GM12891 (cell line): ENCODE measurements at regions not wholly inside any gene's neighbourhood (a gene's known extent, or its start where the extent isn't known, plus 50 kb on each side); places are given as distances from the start of the nearest gene placed in this dataset.
A peak's percentile ranks its signal among the peaks of the same experiment; 100 is the strongest.

ENCODE experiments used
- DNase-seq: peaks from one replicate; pipeline ENCODE4 v3.0.0; 2011; ENCODE audit warnings: low spot score; ENCODE audit not compliant: insufficient read length
- FAIRE-seq: peaks from 2 replicates; lab custom pipeline; 2011; peaks lifted over from hg19 to GRCh38; lab: Jason Lieb, UNC
- PAX5 ChIP-seq: IDR thresholded peaks from 2 replicates; pipeline ENCODE4 v1.6.1; 2011; ENCODE audit warnings: low read length, moderate library complexity, mild to moderate bottlenecking; ENCODE audit not compliant: insufficient read depth, severe bottlenecking
- POLR2A ChIP-seq: IDR thresholded peaks from 2 replicates; pipeline ENCODE4 v1.6.1; 2011; ENCODE audit warnings: low read depth, low read length, control low read depth
- POLR2AphosphoS5 ChIP-seq: IDR thresholded peaks from 2 replicates; pipeline ENCODE4 v1.6.1; 2011; ENCODE audit warnings: low read depth, low read length, control low read depth
- POU2F2 ChIP-seq: IDR thresholded peaks from 2 replicates; pipeline ENCODE4 v1.6.1; 2011; ENCODE audit warnings: low read depth, mild to moderate bottlenecking, control low read depth, low read length, moderate library complexity
- SPI1 ChIP-seq: IDR thresholded peaks from 2 replicates; pipeline ENCODE4 v1.6.1; 2011; ENCODE audit warnings: low read depth, low read length, control low read depth
- TAF1 ChIP-seq: IDR thresholded peaks from 2 replicates; pipeline ENCODE4 v1.6.1; 2011; ENCODE audit warnings: low read depth, low read length, control low read depth

DNA sequence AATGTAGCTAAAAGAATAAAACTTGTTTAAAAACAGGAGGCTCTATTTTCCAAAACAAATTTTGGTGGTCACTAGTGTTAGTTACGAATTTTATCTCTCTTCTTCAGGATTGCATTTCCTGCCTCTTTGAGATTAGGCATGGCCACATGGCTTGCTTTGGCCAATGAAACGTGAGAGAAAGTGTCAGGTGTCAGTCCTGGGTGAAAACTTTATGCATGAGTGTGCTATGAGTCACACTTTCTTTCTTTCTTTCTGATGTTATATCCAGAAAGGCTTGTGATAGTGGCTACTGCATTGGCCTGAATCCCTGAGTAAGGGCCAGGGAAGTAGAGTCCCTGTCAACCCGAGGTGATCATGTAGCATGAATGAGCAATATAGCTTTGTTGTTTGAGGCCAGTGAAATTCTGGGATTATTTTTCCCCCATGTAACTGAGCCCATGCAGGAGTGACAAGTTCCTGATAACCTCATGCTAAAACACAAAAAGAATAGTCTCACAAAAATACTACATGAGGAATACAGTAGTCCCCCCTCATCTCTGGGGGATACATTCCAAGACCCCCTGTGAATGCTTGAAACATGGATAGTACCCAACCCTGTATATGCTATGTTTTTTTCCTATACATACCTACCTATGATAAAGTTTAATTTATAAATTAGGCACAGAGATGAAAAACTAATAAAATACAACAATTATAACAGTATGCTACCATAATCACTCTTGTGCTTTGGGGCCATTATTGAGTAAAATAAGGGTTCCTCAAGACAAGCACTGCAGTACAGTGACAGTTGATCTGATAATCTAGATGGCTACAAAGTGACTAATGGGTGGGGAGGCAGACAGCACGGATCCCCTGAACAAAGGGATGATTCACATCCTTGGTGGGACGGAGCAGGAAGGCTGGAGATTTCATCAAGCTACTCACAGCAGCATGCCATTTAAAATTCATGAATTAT is 109.5 kb downstream of the CDC42EP3 start:
- DNase-seq (no peak), FAIRE-seq (peak; percentile 68)
- TF ChIP-seq POU2F2 (peak; percentile 69; the same call in 1 of the 2 replicates), SPI1 (no peak), TAF1 (no peak), POLR2AphosphoS5 (no peak), POLR2A (no peak), PAX5 (no peak)

GRCh38 chr2:37563375-37564015 is 107.9 kb downstream of the CDC42EP3 start:
- FAIRE-seq, result no peak
- TF ChIP-seq POLR2AphosphoS5, result no peak
- no peak for TF ChIP-seq POU2F2
- TF ChIP-seq SPI1, result no peak
- TF ChIP-seq PAX5, result no peak
- TF ChIP-seq POLR2A, result no peak
- TF ChIP-seq TAF1, result no peak
- DNase-seq, result no peak

DNA sequence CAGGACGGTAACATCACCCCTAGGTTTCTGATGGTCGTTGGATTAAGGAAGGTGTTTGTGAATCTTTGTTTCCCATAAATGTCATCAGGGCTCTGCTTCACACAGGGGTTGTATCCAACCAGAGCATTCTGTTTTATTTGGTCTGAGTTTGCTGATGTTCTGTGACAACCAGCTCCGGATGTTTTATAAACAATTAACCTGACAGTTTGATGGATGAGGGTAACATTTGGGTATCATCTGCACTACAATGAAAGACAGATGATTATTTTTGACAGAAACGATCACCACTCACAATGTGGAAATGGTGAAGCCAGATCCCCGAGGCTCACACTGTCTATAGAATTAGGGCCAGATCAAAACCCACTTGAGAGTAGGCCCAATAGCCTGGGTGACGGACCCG is 107.1 kb downstream of the CDC42EP3 start:
- no peak for FAIRE-seq
- DNase-seq, result no peak
- TF ChIP-seq SPI1 (no peak), PAX5 (no peak)

DNA sequence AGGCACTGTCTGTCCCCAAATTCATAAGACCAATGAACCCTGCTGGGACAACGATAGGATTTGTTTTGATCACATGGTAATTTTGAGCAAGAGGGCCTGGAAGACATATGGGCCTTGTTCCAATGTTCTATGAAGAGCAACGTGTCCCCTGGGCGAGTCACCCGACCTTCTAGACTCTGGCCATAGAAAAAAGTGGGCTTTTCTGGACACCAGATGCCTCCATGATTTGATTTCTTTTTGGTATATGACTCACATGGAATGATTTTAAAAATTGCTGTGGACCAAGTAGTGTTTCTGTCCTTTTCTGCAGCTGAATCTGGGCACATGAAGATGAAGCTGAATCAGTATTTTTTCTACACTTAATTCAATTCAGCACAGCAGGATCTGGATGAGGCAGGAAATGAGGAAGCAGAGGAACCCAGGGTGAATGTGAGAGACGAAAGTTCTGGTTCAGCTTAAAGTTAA is 104.9 kb downstream of the CDC42EP3 start:
- TF ChIP-seq POLR2AphosphoS5 (no peak), TAF1 (no peak), POLR2A (no peak), PAX5 (no peak), POU2F2 (no peak)
- no peak for DNase-seq
- FAIRE-seq, result no peak

GRCh38 chr2:37568565-37568964 is 102.9 kb downstream of the CDC42EP3 start:
- no peak for TF ChIP-seq PAX5
- TF ChIP-seq POLR2A, result no peak
- no peak for TF ChIP-seq TAF1
- no peak for TF ChIP-seq POU2F2
- TF ChIP-seq SPI1, result no peak
- no peak for TF ChIP-seq POLR2AphosphoS5
- DNase-seq (no peak), FAIRE-seq (peak; percentile 51)

- TF ChIP-seq SPI1 (no peak), POLR2A (no peak), TAF1 (no peak), PAX5 (no peak), POLR2AphosphoS5 (no peak), POU2F2 (no peak)
- no peak for FAIRE-seq
- DNase-seq, result no peak
These were observed 102.2 kb downstream of the CDC42EP3 start for GRCh38 chr2:37569131-37569823.

DNA sequence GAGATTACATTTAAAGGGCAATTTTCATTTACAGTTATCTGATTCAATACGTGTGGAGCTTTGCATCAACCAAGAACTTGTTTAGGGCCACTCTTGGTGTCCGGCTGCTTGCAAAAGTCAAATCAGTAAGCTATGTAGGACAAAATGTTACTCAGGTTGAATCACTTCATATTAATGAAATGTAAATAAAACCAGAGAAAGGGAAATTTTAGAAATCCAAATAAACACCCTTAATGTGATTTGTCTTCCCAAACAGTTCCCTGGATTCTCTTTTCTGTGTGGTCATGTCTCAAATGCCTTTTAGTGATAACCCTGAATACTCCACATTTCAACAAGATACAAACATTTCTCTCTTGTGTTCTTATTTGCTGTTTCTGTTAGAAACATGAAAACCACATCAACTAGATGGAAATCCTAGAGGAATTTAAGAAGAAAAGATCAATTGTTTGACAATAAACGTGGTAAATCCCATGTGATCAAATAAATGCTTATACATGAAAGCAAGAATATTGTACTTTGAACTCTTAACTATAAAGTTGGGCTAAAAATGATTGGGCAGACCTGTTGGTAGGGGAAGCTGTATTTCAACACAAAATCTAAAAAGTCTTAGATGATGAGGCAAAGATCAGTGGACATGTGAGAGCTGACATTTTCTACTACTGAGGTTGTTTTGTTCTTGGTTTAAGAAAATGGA is 101.3 kb downstream of the CDC42EP3 start:
- TF ChIP-seq POU2F2 (no peak), POLR2A (no peak), SPI1 (no peak), PAX5 (no peak), POLR2AphosphoS5 (no peak), TAF1 (no peak)

DNA sequence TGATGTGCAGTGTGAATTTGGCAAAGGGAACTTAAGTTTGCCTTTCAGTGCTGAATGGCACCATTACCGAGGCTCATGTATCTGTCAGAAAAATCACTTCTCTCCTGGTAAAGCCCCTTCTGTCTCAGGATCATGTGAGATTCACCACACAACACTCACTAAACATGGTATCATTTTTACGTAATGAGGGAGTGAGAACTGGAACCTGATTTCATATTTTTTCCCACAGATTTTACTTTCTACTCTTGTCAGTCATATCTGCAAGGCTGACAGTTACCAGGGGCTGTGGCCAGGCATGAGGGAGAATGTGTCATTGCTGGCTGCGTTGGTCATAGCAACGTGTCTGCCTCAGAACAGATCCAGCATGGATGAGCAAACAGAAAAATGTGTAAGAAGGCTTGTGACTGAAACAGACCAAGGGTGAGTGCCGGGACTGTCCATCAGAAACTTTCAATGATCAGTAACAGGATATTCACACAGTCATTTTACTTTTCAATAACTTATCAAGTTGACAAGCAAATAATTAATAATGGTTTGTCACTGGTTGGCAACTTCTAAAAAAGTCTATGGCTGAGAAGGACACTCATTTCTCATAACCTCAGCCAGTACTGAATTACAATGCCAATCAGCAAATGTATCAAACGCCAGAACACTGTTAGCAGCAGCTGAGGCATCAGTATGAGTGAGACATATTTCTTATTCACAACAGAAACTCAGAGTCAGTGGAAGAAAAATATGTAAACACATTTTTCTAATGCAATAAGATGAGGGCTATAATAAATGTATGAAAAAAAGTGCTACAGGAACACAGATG is 100.5 kb downstream of the CDC42EP3 start:
- no peak for DNase-seq
- FAIRE-seq, result peak; percentile 96
- TF ChIP-seq POLR2AphosphoS5 (peak; percentile 63), TAF1 (peak; percentile 20), POLR2A (no peak; the same call in none of the 2 replicates), SPI1 (peak; percentile 65), POU2F2 (0 out of 2 replicates have a peak, but pooled peaks have one; percentile 72), PAX5 (peak; percentile 49)

More for the DNA sequence above, 101.3 kb downstream of the CDC42EP3 start:
- DNase-seq (no peak), FAIRE-seq (no peak)
